ENCODE measurements at regions not wholly inside any gene's neighbourhood (a gene's known extent, or its start where the extent isn't known, plus 50 kb on each side); places are given as distances from the start of the nearest gene placed in this dataset.
A peak's percentile ranks its signal among the peaks of the same experiment; 100 is the strongest.

GRCh38 chr9:82192211-82192610, 203.6 kb downstream of the SPATA31D1 start:
- FAIRE-seq, result no peak
- no peak for DNase-seq (ENCODE audit: insufficient read length, low spot score)
- no peak for TF ChIP-seq POLR2A (IDR thresholded peaks at IDR 0.05; ENCODE audit: low read depth, low read length)

- FAIRE-seq (no peak), DNase-seq (ENCODE audit: insufficient read length, low spot score) (no peak)
- TF ChIP-seq POLR2A (IDR thresholded peaks at IDR 0.05; ENCODE audit: low read depth, low read length), result no peak
Measured at GRCh38 chr9:82196622-82197441, 208.3 kb downstream of the SPATA31D1 start.

- no peak for FAIRE-seq
- TF ChIP-seq POLR2A (IDR thresholded peaks at IDR 0.05; ENCODE audit: low read depth, low read length), result no peak
Measured at GRCh38 chr9:82201196-82201595, 212.6 kb downstream of the SPATA31D1 start.

GRCh38 chr9:82202808-82203207, 214.2 kb downstream of the SPATA31D1 start:
- no peak for TF ChIP-seq POLR2A (IDR thresholded peaks at IDR 0.05; ENCODE audit: low read depth, low read length)
- DNase-seq (ENCODE audit: insufficient read length, low spot score), result no peak
- no peak for FAIRE-seq

More at GRCh38 chr9:82201196-82201595, 212.6 kb downstream of the SPATA31D1 start:
- no peak for DNase-seq (ENCODE audit: insufficient read length, low spot score)

GRCh38 chr9:82206490-82206889, 217.9 kb downstream of the SPATA31D1 start:
- TF ChIP-seq POLR2A (IDR thresholded peaks at IDR 0.05; ENCODE audit: low read depth, low read length), result no peak
- DNase-seq (ENCODE audit: insufficient read length, low spot score) (no peak), FAIRE-seq (no peak)

GRCh38 chr9:82206946-82207345, 218.4 kb downstream of the SPATA31D1 start:
- FAIRE-seq (no peak), DNase-seq (ENCODE audit: insufficient read length, low spot score) (no peak)
- TF ChIP-seq POLR2A (IDR thresholded peaks at IDR 0.05; ENCODE audit: low read depth, low read length), result no peak

- DNase-seq (ENCODE audit: insufficient read length, low spot score) (no peak), FAIRE-seq (peak; percentile 75)
- TF ChIP-seq POLR2A (IDR thresholded peaks at IDR 0.05; ENCODE audit: low read depth, low read length), result no peak
Measured at GRCh38 chr9:82208741-82209450, 220.3 kb downstream of the SPATA31D1 start.

- TF ChIP-seq POLR2A (IDR thresholded peaks at IDR 0.05; ENCODE audit: low read depth, low read length), result no peak
- DNase-seq (ENCODE audit: insufficient read length, low spot score), result no peak
Measured at GRCh38 chr9:82209797-82210470, 221.4 kb downstream of the SPATA31D1 start.

GRCh38 chr9:82212885-82213284, 224.3 kb downstream of the SPATA31D1 start:
- DNase-seq (ENCODE audit: insufficient read length, low spot score) (no peak), FAIRE-seq (no peak)
- no peak for TF ChIP-seq POLR2A (IDR thresholded peaks at IDR 0.05; ENCODE audit: low read depth, low read length)

More at GRCh38 chr9:82209797-82210470, 221.4 kb downstream of the SPATA31D1 start:
- FAIRE-seq, result peak; percentile 38

- TF ChIP-seq POLR2A (IDR thresholded peaks at IDR 0.05; ENCODE audit: low read depth, low read length), result no peak
- DNase-seq (ENCODE audit: insufficient read length, low spot score) (no peak), FAIRE-seq (no peak)
Measured at GRCh38 chr9:82216435-82216834, 227.9 kb downstream of the SPATA31D1 start.

GRCh38 chr9:82223442-82223841, 234.9 kb downstream of the SPATA31D1 start:
- DNase-seq (ENCODE audit: insufficient read length, low spot score), result no peak
- no peak for TF ChIP-seq POLR2A (IDR thresholded peaks at IDR 0.05; ENCODE audit: low read depth, low read length)
- peak; percentile 45 for FAIRE-seq

- DNase-seq (ENCODE audit: insufficient read length, low spot score) (no peak), FAIRE-seq (no peak)
- TF ChIP-seq POLR2A (IDR thresholded peaks at IDR 0.05; ENCODE audit: low read depth, low read length), result no peak
Measured at GRCh38 chr9:82231411-82231810, 242.8 kb downstream of the SPATA31D1 start.

GRCh38 chr9:82234160-82234943, 245.8 kb downstream of the SPATA31D1 start:
- peak; percentile 23 for FAIRE-seq
- DNase-seq (ENCODE audit: insufficient read length, low spot score), result no peak
- no peak for TF ChIP-seq POLR2A (IDR thresholded peaks at IDR 0.05; ENCODE audit: low read depth, low read length)

Measured in H54 (cell line).